ENCODE measurements at regions not wholly inside any gene's neighbourhood (a gene's known extent, or its start where the extent isn't known, plus 50 kb on each side); places are given as distances from the start of the nearest gene placed in this dataset.

DNA sequence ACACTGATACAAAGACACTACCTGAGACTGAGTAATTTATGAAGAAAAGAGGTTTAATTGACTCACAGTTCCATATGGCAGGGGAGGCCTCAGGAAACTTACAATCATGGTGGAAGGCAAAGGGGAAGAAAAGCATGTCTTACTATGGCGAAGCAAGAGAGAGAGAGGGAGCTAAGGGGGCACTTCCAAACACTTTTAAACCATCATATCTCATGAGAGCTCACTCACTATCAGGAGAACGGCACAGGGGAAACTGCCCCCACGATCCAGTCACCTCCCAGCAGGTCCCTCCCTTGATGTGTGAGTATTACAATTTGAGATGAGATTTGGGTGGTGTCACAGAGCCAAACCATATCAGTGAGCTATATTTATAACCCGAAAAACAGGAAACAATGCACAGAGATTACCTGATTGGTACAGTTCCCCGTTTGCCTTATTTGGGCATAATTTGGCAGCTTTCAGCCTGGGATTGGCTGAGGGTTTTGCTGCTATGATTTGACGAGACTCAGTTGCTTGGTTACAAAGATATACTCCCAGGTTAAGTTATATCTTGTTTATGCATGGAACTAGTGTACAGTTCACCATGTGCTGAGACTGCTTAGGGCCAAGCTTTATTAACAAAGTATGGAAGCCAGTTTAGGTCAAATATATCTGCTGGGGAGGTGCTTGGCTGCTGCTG, 184.2 kb downstream of the NR2F2 start:
- H3K27me3 ChIP-seq (ENCODE audit: control insufficient read depth, extremely low read depth, insufficient read depth, low read length): no peaks in the 10 kb centered on the region
- H3K79me2 ChIP-seq (ENCODE audit: control insufficient read depth, insufficient read depth, low read length): no peaks in the 10 kb centered on the region
- TF ChIP-seq, protein P1, sequence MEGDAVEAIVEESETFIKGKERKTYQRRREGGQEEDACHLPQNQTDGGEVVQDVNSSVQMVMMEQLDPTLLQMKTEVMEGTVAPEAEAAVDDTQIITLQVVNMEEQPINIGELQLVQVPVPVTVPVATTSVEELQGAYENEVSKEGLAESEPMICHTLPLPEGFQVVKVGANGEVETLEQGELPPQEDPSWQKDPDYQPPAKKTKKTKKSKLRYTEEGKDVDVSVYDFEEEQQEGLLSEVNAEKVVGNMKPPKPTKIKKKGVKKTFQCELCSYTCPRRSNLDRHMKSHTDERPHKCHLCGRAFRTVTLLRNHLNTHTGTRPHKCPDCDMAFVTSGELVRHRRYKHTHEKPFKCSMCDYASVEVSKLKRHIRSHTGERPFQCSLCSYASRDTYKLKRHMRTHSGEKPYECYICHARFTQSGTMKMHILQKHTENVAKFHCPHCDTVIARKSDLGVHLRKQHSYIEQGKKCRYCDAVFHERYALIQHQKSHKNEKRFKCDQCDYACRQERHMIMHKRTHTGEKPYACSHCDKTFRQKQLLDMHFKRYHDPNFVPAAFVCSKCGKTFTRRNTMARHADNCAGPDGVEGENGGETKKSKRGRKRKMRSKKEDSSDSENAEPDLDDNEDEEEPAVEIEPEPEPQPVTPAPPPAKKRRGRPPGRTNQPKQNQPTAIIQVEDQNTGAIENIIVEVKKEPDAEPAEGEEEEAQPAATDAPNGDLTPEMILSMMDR (optimal IDR thresholded peaks at IDR 0.05 in 1 of 3, IDR thresholded peaks at IDR 0.05 in 1 of 3, conservative IDR thresholded peaks at IDR 0.05 in 1 of 3; ENCODE audit: extremely low read depth in 1 of 3, insufficient read depth in 2 of 3, low read length in 3 of 3): no peak
- no peak for TF ChIP-seq EZH2 (IDR thresholded peaks at IDR 0.05; ENCODE audit: low read length)
- H3K36me3 ChIP-seq (ENCODE audit: control insufficient read depth in 2 of 2, extremely low read depth in 1 of 2, insufficient read depth in 2 of 2, low read length in 2 of 2): no peaks in the 10 kb centered on the region
- H3K9me1 ChIP-seq (ENCODE audit: control insufficient read depth, extremely low read depth, insufficient read depth, low read length): no peaks in the 10 kb centered on the region
- no peaks in the 10 kb centered on the region for H3K9me3 ChIP-seq (ENCODE audit: control insufficient read depth, low read depth, low read length)
- H3K27ac ChIP-seq (ENCODE audit: control insufficient read depth, insufficient read depth, low read length): no peak overlapping the region
- H3K9ac ChIP-seq (ENCODE audit: control insufficient read depth, extremely low read depth, insufficient read depth, low read length): no peak overlapping the region
- no peaks in the 10 kb centered on the region for H3K4me1 ChIP-seq (ENCODE audit: control insufficient read depth, extremely low read depth, insufficient read depth, low read length)
- DNase-seq (ENCODE audit: low read depth, low spot score) (no peak), FAIRE-seq (no peak)
- H3K4me2 ChIP-seq (ENCODE audit: control insufficient read depth, extremely low read depth, insufficient read depth, low read depth, low read length): no peak overlapping the region
- H2AFZ ChIP-seq (ENCODE audit: control insufficient read depth, low read length): no peak overlapping the region
- dilution Hi-C loops (cut with MboI; ENCODE audit: extremely low pct_ligation_motif_present, low sequenced_read_pairs): no loop called here
- no peak overlapping the region for H3K4me3 ChIP-seq (ENCODE audit: control insufficient read depth in 2 of 3, extremely low read depth in 1 of 3, insufficient read depth in 2 of 3, low read depth in 1 of 3, low read length in 3 of 3)
- H4K20me1 ChIP-seq (ENCODE audit: control insufficient read depth, extremely low read depth, insufficient read depth, low read length): no peaks in the 10 kb centered on the region

DNA sequence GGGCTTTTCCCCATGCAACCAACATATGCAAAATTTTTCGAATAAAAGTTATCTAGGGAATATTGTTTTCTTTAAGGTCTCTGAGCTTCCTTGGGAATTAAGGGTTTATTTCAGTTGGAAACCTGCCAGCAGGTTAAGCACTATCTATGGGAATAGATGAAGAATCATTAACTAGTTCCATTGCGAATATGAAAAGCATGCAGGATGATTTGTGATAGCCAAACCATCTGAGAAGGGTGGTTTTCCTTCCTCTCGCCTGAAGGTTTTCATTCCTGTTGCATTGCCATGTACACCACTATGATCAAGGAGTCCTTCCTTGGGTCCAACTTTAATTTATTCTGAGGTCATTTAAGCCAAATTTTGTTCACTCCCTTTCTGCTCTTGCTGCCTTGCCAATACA, 184.9 kb downstream of the NR2F2 start:
- dilution Hi-C loops (cut with MboI; ENCODE audit: extremely low pct_ligation_motif_present, low sequenced_read_pairs): no loop called here
- FAIRE-seq (no peak), DNase-seq (ENCODE audit: low read depth, low spot score) (no peak)
- Histone ChIP-seq H3K9me3 (ENCODE audit: control insufficient read depth, low read depth, low read length) (no peaks in the 10 kb centered on the region), H3K9me1 (ENCODE audit: control insufficient read depth, extremely low read depth, insufficient read depth, low read length) (no peaks in the 10 kb centered on the region), H3K79me2 (ENCODE audit: control insufficient read depth, insufficient read depth, low read length) (no peaks in the 10 kb centered on the region), H3K27ac (ENCODE audit: control insufficient read depth, insufficient read depth, low read length) (no peak overlapping the region), H3K9ac (ENCODE audit: control insufficient read depth, extremely low read depth, insufficient read depth, low read length) (no peak overlapping the region), H3K27me3 (ENCODE audit: control insufficient read depth, extremely low read depth, insufficient read depth, low read length) (no peaks in the 10 kb centered on the region), H3K36me3 (ENCODE audit: control insufficient read depth in 2 of 2, extremely low read depth in 1 of 2, insufficient read depth in 2 of 2, low read length in 2 of 2) (no peaks in the 10 kb centered on the region), H4K20me1 (ENCODE audit: control insufficient read depth, extremely low read depth, insufficient read depth, low read length) (no peaks in the 10 kb centered on the region), H3K4me2 (ENCODE audit: control insufficient read depth, extremely low read depth, insufficient read depth, low read depth, low read length) (no peak overlapping the region), H3K4me1 (ENCODE audit: control insufficient read depth, extremely low read depth, insufficient read depth, low read length) (no peaks in the 10 kb centered on the region), H3K4me3 (ENCODE audit: control insufficient read depth in 2 of 3, extremely low read depth in 1 of 3, insufficient read depth in 2 of 3, low read depth in 1 of 3, low read length in 3 of 3) (no peak overlapping the region), H2AFZ (ENCODE audit: control insufficient read depth, low read length) (no peak overlapping the region)
- TF ChIP-seq, protein P1 (optimal IDR thresholded peaks at IDR 0.05 in 1 of 3, IDR thresholded peaks at IDR 0.05 in 1 of 3, conservative IDR thresholded peaks at IDR 0.05 in 1 of 3; ENCODE audit: extremely low read depth in 1 of 3, insufficient read depth in 2 of 3, low read length in 3 of 3): no peak
- no peak for TF ChIP-seq EZH2 (IDR thresholded peaks at IDR 0.05; ENCODE audit: low read length)
